ENCODE measurements at regions not wholly inside any gene's neighbourhood (a gene's known extent, or its start where the extent isn't known, plus 50 kb on each side); places are given as distances from the start of the nearest gene placed in this dataset.
"Not testable (repeated sequence)": the region's sequence is repeated elsewhere in the genome, so short reads cannot be mapped to it uniquely, and the experiment has no call there.

GRCh38 chr2:177000061-177000714, 212.4 kb upstream of the HNRNPA3 start:
- no peak for DNase-seq

DNA sequence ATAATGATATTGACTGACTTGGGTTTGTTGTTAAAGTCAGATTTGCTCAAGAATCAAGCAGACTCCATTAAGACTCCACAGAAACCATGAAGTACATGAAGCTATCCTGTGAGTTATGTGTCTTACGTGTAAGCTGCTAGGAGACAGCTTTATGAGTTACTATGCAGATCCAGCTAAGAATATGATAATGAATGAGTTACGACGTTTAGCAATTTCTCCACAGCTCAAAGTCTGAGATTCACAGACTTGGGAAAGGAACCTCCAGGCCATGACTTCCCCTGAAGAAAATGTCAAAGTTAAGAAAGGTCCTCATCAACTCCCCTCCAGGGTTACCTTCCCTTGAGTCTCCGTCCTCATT, 211.9 kb upstream of the HNRNPA3 start:
- DNase-seq = no peak

GRCh38 chr2:177001334-177001733, 211.3 kb upstream of the HNRNPA3 start:
- DNase-seq = no peak

- no peak for DNase-seq
Measured at GRCh38 chr2:177002983-177003382, 209.6 kb upstream of the HNRNPA3 start.

DNA sequence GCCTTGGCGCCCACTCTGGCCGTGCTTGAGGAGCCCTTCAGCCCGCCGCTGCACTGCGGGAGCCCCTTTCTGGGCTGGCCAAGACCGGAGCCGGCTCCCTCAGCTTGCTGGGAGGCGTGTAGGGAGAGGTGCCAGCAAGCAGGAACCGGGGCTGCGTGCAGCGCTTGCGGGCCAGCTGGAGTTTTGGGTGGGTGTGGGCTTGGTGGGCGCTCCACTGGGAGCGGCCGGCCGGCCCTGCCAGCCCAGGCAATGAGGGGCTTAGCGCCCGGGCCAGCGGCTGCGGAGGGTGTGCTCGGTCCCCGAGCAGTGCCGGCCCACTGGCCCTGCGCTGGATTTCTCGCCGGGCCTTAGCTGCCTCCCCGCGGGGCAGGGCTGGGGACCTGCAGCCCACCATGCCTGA, 204.9 kb upstream of the HNRNPA3 start:
- DNase-seq = not testable (repeated sequence)

DNA sequence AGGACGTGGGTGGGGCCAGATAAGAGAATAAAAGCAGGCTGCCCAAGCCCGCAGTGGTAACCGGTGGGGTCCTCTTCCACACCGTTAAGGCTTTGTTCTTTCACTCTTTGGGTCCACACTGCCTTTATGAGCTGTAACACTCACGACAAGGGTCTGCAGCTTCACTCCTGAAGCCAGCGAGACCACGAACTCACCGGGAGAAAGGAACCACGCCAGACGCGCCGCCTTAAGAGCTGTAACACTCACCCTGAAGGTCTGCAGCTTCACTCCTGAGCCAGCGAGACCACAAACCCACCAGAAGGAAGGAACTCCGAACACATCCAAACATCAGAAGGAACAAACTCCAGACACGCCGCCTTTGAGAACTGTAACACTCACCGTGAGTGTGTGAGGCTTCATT, 203.9 kb upstream of the HNRNPA3 start:
- not testable (repeated sequence) for DNase-seq

DNA sequence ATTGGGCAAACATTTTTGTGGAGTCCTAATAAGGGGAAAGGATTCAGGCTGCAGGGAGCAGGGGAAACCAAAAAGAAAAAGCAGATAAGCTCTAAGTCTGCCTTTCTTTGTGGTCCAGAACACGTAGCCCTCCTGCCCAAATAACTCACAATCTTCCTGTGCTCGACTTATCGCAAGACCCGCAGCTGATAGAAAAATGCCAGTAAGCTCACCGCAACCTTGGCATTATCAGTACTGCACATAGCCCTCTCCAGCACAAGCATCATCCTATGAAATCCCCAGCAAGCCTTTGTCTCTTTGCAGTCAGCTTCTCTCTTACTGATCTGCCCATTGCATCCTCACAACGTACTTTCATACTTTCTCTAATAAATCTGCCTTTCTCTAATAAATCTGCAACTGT, 202.4 kb upstream of the HNRNPA3 start:
- DNase-seq = no peak

- DNase-seq = no peak
Measured at GRCh38 chr2:177010861-177011260, 201.7 kb upstream of the HNRNPA3 start.

GRCh38 chr2:177014946-177015345, 197.6 kb upstream of the HNRNPA3 start:
- no peak for DNase-seq

DNA sequence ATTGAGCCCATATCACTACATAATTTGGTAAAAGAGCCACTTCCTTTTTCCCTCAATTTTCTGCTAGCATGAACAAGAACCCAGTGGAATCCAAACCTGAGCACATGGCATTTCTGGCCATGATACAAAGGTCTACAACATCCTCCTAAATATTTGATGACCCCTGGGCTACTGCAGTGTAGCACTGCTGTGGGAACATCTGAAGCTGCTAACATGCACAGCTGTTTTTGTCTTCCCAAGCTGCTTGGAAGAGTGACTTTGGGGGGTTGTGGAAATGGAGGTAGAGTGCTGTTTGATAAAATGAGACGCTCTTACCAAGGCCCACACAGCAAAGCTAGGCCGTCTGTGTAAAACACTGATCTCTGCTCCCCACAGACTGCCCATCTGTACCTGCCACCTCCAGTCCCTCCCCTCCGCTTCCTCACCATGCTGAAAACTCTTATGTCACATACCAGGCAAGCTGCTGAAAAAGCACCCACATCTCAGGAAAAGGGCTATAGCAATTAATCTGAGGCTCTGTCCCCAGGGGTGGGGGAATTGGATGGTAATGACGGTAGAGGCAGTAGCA, 197.2 kb upstream of the HNRNPA3 start:
- no peak for DNase-seq

DNA sequence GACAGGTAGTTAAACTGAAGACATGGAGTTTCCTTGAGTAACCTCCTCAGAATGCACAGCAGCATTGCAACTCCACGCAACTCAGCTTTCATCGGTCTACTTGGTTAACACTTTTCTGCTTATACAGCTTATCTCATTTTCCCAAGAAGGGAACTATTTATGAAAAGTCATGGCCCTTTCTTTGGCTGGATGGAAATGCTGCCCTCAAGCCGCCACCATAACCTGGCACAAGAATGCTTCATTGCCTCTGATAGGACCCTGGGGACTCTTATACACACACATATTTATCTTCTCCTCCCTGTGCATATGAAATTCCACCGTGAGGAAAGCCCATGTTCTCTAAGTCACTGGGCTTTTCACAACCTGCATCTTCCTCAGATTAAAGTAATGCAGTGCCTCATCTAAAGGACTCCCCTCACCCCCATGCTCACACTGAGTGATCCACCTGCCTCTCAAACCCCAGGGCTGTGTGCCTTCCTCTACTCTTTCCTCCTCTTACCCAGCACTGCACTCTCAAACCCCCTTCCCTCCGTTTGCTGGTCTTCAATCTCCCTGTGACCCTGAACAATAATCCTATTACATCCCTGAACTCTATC, 192.0 kb upstream of the HNRNPA3 start:
- DNase-seq = no peak

DNA sequence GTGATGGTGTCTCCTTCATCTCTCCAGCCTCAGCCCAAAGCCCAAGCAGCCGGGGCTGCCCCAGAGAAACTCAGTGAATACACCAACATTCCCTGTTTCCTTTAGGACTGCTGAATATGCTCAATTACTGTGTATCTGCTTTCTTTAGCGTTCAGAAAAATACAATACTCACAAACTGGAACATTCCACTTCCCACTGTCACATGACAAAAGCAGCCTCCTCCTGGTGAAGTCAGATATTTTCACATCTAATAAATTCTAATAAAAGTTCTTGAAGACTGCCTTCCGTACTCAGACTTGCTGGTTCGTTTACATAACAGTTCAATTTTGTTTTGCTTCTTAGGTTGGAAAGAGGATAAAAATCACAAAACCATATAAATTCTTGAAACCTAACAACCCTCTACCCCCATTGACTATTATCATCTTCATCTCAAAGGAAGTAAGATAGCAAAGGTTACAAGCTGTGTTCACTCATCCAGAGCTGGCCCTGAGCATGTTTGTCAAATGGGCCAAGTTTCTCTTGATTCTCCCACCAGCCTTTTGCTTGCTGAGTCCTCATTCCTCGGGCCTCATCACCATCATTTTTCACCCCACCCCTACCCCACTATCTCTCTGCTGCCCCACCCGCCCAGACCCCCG, 190.8 kb upstream of the HNRNPA3 start:
- DNase-seq = no peak

- DNase-seq = no peak
Measured at GRCh38 chr2:177024765-177025164, 187.8 kb upstream of the HNRNPA3 start.

DNA sequence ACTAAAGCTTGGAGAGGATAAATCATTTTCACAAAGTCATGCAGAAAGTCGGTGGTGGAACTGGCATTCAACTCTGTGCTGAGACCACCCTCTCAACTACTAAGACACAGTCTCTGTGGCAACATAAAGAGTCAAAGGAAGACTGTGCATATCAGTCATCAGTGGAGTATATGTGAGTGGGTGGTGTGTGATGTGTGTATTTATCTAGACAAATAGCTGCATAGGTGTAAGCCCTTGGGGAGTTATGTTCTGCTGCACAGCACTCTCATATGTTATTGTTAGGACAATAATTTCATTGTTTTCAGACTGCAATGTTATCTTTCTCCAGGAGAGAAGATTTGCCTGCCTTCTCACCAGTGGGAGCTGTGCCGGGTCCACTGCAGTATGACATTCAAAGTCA, 186.3 kb upstream of the HNRNPA3 start:
- DNase-seq = no peak

- no peak for DNase-seq
Measured at GRCh38 chr2:177026956-177027355, 185.6 kb upstream of the HNRNPA3 start.

GRCh38 chr2:177028296-177028695, 184.3 kb upstream of the HNRNPA3 start:
- no peak for DNase-seq

DNA sequence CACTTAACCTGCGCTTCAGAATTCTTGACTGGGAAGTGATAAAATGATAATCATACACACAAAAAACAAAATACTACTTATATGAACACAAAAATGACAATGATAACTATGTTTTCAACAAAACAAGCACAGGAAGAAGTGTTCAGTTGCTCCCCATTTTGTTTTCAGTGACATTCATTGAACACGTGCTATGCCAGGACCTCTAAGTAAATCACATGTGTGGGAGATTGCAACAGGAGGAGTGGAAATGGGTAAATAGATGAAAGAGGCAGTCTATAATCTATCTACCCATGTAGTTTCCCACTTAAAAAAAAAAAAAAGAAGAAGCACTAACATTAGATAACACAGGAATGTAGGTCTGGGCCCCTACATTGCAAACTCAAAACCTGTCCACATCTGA, 183.5 kb upstream of the HNRNPA3 start:
- no peak for DNase-seq

DNA sequence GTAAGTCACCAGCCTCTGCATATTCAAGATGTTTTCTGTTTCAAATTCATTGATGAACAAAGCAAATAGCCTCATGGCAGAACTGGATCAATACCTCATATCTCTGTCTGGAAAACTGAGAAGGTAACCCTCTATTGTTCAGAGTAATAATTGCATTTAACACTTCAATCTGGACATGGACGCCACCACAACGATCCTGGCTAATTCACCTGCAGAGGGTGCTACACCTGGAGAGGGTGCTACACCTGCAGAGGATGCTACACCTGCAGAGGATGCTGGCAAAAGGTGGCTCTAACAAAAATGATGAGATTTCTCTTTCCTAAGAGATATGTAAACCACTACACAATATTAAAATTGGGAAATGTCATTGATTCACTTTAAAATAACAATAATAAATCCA, 183.1 kb upstream of the HNRNPA3 start:
- DNase-seq = no peak

GRCh38 chr2:177029901-177030300, 182.7 kb upstream of the HNRNPA3 start:
- no peak for DNase-seq

DNA sequence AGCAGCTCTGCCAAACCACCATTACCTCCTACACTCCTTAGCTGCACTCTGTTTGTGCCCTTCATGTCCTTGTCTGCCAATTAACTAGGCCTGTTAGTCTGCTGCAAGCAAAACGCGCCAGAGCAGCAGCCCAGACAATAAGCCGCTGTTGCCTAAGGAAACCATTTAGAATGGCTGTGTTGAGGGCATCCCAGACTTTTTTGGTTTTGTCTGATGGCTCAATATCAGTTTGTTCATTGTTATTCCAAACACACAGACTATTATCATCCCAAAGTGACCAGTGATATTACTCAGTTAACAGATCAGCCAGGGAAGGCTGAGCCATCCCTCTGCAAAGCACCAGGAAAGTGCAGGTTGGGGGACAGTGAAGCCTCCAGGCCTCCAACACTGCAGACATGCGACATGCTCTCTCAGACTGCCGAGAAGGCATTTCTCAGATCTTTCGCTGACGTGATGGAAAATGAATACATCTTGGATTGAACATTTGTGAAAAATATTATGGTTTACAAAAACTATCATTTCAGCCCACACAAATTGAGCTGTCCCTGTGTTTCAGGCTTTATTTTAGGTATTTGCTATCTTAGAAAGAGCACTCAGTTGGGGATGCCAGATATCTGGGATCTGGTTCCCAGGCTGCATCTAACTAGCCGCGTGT, 182.0 kb upstream of the HNRNPA3 start:
- DNase-seq = no peak

GRCh38 chr2:177031438-177032180, 181.0 kb upstream of the HNRNPA3 start:
- DNase-seq = no peak

- no peak for DNase-seq
Measured at GRCh38 chr2:177036747-177037146, 175.8 kb upstream of the HNRNPA3 start.

DNA sequence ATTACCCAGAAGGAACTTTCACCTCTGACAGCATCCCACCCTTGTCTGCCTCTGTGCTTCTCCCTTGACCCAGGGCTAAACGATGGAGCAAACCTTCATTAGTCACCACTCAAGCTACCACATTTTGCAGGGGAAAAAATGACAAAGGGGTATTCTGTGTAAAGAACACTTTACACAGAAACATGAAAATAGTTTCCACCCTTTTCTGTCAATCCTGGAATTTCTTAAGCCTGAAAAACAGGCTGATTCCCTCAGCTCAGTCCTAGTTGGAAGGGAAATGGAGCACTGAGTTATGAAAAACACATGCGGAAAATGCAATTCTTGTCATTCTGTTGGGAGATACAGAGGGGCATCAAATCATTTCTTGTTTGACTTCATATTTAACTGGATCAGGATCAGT, 175.0 kb upstream of the HNRNPA3 start:
- no peak for DNase-seq
